ENCODE measurements at regions not wholly inside any gene's neighbourhood (a gene's known extent, or its start where the extent isn't known, plus 50 kb on each side); places are given as distances from the start of the nearest gene placed in this dataset.

DNA sequence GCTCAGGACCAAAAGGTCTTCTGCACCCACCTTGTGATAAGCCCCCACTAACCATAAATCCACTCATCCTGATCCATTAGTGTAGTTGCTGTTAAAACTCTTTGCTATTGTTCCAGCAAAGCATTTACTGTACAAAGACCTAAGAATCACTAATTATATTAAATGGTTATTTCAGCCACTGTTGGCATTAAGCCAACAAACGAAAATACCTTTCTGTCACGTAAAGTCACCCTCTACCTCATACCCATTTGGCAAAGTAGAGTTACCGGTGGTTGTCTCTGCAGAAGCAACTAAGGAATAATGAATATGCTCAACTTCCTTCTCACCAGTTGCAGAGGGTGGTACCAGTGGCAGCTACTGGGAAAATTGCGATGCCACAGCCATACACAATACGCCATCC, 224.5 kb downstream of the SP3 start:
- H3K4me1 ChIP-seq, result no peaks in the 10 kb centered on the region
- TF ChIP-seq, protein P1, sequence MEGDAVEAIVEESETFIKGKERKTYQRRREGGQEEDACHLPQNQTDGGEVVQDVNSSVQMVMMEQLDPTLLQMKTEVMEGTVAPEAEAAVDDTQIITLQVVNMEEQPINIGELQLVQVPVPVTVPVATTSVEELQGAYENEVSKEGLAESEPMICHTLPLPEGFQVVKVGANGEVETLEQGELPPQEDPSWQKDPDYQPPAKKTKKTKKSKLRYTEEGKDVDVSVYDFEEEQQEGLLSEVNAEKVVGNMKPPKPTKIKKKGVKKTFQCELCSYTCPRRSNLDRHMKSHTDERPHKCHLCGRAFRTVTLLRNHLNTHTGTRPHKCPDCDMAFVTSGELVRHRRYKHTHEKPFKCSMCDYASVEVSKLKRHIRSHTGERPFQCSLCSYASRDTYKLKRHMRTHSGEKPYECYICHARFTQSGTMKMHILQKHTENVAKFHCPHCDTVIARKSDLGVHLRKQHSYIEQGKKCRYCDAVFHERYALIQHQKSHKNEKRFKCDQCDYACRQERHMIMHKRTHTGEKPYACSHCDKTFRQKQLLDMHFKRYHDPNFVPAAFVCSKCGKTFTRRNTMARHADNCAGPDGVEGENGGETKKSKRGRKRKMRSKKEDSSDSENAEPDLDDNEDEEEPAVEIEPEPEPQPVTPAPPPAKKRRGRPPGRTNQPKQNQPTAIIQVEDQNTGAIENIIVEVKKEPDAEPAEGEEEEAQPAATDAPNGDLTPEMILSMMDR (IDR thresholded peaks at IDR 0.05; ENCODE audit: low read depth, low read length), result no peak

DNA sequence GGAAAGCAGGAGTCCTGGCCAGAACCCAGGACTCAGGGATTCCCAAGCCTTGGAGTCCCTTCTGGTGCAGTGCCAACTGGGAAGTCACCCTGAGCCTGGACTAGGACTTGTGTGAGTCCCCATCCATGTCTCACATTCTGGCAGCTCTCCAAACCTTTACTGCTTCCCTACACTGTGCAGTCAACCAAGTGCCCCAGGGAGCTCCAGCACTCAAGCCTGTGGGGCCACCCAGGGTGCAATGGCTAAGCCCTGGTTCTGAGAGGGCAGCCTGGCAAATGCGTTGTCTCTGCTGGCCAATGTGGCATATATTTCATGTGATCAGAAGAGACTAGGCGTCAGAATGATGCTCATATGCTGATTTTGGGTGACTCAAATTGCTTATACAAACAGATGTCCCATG, 223.4 kb downstream of the SP3 start:
- TF ChIP-seq, protein P1 (IDR thresholded peaks at IDR 0.05; ENCODE audit: low read depth, low read length), result no peak
- H3K4me3 ChIP-seq (ENCODE audit: low read depth, low read length), result no peak overlapping the region
- H3K4me1 ChIP-seq, result no peaks in the 10 kb centered on the region
- no peaks in the 10 kb centered on the region for H3K36me3 ChIP-seq
- no peaks in the 10 kb centered on the region for H3K27me3 ChIP-seq
- DNase-seq, result peak; percentile 34
- no peaks in the 10 kb centered on the region for H3K9me3 ChIP-seq

More for the DNA sequence above, 224.5 kb downstream of the SP3 start:
- Histone ChIP-seq H3K4me3 (ENCODE audit: low read depth, low read length) (no peak overlapping the region), H3K9me3 (no peaks in the 10 kb centered on the region), H3K36me3 (no peaks in the 10 kb centered on the region), H3K27me3 (no peaks in the 10 kb centered on the region)
- no peak for DNase-seq

DNA sequence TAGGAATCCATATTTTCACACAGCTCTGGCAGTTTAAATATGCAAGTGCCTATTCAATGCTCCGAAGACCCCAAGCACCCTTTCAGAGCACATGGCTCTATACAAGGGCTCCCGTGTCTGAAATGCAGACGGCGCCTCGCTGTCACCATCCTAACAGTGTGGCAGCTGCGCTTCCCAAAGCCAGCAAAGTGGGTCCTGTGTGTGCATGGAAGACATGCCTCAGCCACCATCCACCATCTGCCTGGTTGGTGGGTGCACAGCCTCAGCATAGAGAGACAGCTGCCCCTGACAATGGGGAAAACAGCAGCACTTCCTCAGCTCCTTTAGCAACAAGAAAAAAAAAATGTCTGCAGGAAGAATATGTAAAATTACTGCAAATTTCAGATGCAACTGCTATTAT, 218.1 kb downstream of the SP3 start:
- H3K36me3 ChIP-seq, result no peaks in the 10 kb centered on the region
- no peak for DNase-seq
- TF ChIP-seq, protein P1 (IDR thresholded peaks at IDR 0.05; ENCODE audit: low read depth, low read length), result no peak
- no peaks in the 10 kb centered on the region for H3K9me3 ChIP-seq
- H3K4me3 ChIP-seq (ENCODE audit: low read depth, low read length), result no peak overlapping the region
- H3K27me3 ChIP-seq, result 0 out of 2 replicates have a peak, but pooled peaks cover 2% of the 10 kb centered on the region
- no peaks in the 10 kb centered on the region for H3K4me1 ChIP-seq

DNA sequence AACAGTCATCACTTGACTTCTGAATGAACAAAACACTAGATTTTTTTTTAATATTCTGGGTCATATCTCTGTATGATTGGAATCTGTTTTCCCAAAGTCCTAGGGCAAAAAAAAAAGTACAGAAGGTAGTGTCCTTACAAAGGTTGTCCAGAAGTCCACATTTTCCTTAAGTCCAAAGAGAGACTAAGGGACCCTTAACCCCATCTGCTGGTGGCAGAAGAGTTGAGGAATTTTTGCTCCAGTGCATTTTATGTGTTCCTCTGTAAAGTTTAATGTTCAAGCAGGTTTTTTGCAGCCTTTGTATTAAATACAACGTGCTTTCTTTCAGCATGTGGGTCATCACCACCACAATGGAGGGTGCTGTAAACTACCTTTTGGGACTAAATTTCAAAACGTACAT, 215.9 kb downstream of the SP3 start:
- H3K4me1 ChIP-seq, result no peaks in the 10 kb centered on the region
- TF ChIP-seq, protein P1 (IDR thresholded peaks at IDR 0.05; ENCODE audit: low read depth, low read length), result no peak
- no peaks in the 10 kb centered on the region for H3K9me3 ChIP-seq
- no peak overlapping the region for H3K4me3 ChIP-seq (ENCODE audit: low read depth, low read length)
- H3K36me3 ChIP-seq, result no peaks in the 10 kb centered on the region
- no peak for DNase-seq
- H3K27me3 ChIP-seq, result 0 out of 2 replicates have a peak, but pooled peaks cover 2% of the 10 kb centered on the region

DNA sequence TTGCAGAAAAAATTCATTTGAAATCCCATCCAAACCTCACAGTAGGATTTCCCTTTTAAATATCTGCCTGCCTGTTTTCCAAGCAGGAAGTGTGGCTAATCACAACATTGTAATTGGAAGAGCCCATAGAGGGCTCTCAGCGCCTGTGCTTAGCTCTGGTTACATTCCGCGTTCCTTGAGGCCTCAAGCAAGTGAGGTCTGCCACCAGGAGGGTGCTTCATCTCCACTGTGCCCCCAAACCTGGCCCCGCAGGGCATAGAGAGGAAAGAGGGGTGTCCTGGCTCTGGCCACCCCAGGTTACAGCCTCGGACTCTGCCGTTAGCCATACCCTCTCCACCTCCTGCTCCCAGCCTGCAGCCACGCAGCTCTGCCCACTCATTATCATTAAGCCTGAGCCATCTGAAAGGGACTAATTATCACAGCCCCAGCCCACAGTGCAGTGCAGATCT, 214.8 kb downstream of the SP3 start:
- no peak for DNase-seq

DNA sequence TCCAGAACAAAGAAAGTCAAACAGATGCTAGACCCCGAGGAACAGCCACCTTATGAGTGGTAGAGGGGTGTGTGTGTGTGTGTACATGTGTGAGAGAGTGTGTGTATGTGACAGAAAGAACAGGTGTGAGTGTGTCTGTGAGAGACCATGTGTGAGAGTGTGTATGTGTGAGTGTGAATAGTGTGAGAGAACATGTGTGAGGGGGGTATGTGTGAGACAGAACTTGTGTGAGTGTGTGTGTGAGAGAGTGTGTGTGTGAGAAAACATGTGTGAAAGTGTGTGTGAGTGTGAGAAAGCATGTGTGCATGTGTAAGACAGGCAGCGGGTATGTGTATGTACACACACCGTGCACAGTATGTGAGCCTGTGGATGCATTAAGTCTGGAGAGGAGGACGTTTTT, 214.3 kb downstream of the SP3 start:
- 0 out of 2 replicates have a peak, but pooled peaks cover 2% of the 10 kb centered on the region for H3K27me3 ChIP-seq
- DNase-seq, result no peak
- no peak overlapping the region for H3K4me3 ChIP-seq (ENCODE audit: low read depth, low read length)
- no peaks in the 10 kb centered on the region for H3K36me3 ChIP-seq
- no peaks in the 10 kb centered on the region for H3K4me1 ChIP-seq
- TF ChIP-seq, protein P1 (IDR thresholded peaks at IDR 0.05; ENCODE audit: low read depth, low read length), result no peak
- H3K9me3 ChIP-seq, result no peaks in the 10 kb centered on the region

More for the DNA sequence above, 214.8 kb downstream of the SP3 start:
- Histone ChIP-seq H3K36me3 (no peaks in the 10 kb centered on the region), H3K27me3 (0 out of 2 replicates have a peak, but pooled peaks cover 2% of the 10 kb centered on the region), H3K4me3 (ENCODE audit: low read depth, low read length) (no peak overlapping the region), H3K4me1 (no peaks in the 10 kb centered on the region), H3K9me3 (no peaks in the 10 kb centered on the region)
- TF ChIP-seq, protein P1 (IDR thresholded peaks at IDR 0.05; ENCODE audit: low read depth, low read length), result no peak
